ENCODE measurements at regions not wholly inside any gene's neighbourhood (a gene's known extent, or its start where the extent isn't known, plus 50 kb on each side); places are given as distances from the start of the nearest gene placed in this dataset.

DNA sequence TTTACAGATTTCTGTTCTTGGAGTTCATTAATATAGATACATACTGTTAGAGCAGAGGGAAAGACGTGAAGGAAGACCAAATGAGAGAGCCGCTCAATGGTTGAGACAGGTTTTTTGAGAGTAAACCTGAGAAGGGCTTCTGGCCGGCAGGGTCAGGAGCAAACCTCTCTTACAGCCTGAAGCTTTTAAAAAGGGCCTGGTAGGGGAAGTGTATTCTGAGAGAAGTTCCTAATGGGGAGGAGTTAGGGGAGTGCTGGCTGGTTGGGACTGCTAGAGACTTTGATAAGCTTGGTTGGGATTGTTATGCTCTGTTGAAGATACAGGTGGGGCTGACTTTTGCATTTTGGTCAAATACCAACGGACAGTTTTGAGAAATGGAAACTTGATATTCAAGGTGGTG lies 186.8 kb upstream of the PABPC4L start:
- H3K4me3 ChIP-seq = no peak overlapping the region
- DNase-seq (ENCODE audit: low spot score in 2 of 2) = no peak
- in situ Hi-C loops (cut with MboI; ENCODE audit: low sequenced_read_pairs) = no loop called here

GRCh38 chr4:134382478-134383227 lies 181.1 kb upstream of the PABPC4L start:
- H3K9me3 ChIP-seq = no peaks in the 10 kb centered on the region
- H3K27me3 ChIP-seq (ENCODE audit: low read depth) = no peaks in the 10 kb centered on the region
- H3K4me3 ChIP-seq = no peak overlapping the region
- DNase-seq (ENCODE audit: low spot score in 2 of 2) = no peak
- no peaks in the 10 kb centered on the region for H3K36me3 ChIP-seq (replicated peaks)
- in situ Hi-C loops (cut with MboI; ENCODE audit: low sequenced_read_pairs) = no loop called here
- H3K4me1 ChIP-seq = no peaks in the 10 kb centered on the region

More for the DNA sequence above, 186.8 kb upstream of the PABPC4L start:
- Histone ChIP-seq H3K4me1 (no peaks in the 10 kb centered on the region), H3K9me3 (no peaks in the 10 kb centered on the region), H3K27me3 (ENCODE audit: low read depth) (no peaks in the 10 kb centered on the region), H3K36me3 (replicated peaks) (no peaks in the 10 kb centered on the region)

GRCh38 chr4:134375775-134376174 lies 174.2 kb upstream of the PABPC4L start:
- no peaks in the 10 kb centered on the region for H3K9me3 ChIP-seq
- no peaks in the 10 kb centered on the region for H3K4me1 ChIP-seq
- in situ Hi-C loops (cut with MboI; ENCODE audit: low sequenced_read_pairs) = no loop called here
- H3K36me3 ChIP-seq (replicated peaks) = no peaks in the 10 kb centered on the region
- no peak overlapping the region for H3K4me3 ChIP-seq
- H3K27me3 ChIP-seq (ENCODE audit: low read depth) = no peaks in the 10 kb centered on the region
- DNase-seq (ENCODE audit: low spot score in 2 of 2) = no peak

- in situ Hi-C loops (cut with MboI; ENCODE audit: low sequenced_read_pairs) = no loop called here
- Histone ChIP-seq H3K9me3 (no peaks in the 10 kb centered on the region), H3K27me3 (ENCODE audit: low read depth) (no peaks in the 10 kb centered on the region), H3K4me3 (no peak overlapping the region), H3K36me3 (replicated peaks) (no peaks in the 10 kb centered on the region), H3K4me1 (no peaks in the 10 kb centered on the region)
- no peak for DNase-seq (ENCODE audit: low spot score in 2 of 2)
Observed at GRCh38 chr4:134365852-134366251, 164.3 kb upstream of the PABPC4L start.

DNA sequence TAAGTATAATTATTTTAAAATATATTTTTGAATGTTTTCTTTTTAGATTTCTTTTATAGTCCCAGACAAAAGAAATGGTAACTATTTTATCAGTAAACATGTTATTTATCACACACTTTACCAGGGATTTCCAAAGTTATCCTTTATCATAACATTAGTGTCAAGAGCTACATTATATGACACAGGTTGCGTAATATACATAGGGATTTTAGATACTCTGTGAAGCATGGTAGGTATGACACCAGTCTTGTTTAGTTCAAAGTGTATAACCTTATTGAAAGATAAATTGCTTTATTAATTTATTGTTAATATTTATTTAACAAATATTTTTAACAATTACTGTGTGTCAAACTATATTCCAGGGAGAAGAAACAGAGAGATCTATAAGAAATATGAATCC lies 163.3 kb upstream of the PABPC4L start:
- Histone ChIP-seq H3K4me3 (no peak overlapping the region), H3K4me1 (no peaks in the 10 kb centered on the region), H3K27me3 (ENCODE audit: low read depth) (no peaks in the 10 kb centered on the region), H3K9me3 (no peaks in the 10 kb centered on the region), H3K36me3 (replicated peaks) (no peaks in the 10 kb centered on the region)
- in situ Hi-C loops (cut with MboI; ENCODE audit: low sequenced_read_pairs) = no loop called here
- DNase-seq (ENCODE audit: low spot score in 2 of 2) = no peak

GRCh38 chr4:134345244-134345643 lies 143.7 kb upstream of the PABPC4L start:
- H3K4me1 ChIP-seq = peaks cover 4% of the 10 kb centered on the region; the same call in 1 of the 2 replicates
- H3K27me3 ChIP-seq (ENCODE audit: low read depth) = no peaks in the 10 kb centered on the region
- H3K36me3 ChIP-seq (replicated peaks) = no peaks in the 10 kb centered on the region
- H3K9me3 ChIP-seq = no peaks in the 10 kb centered on the region
- in situ Hi-C loops (cut with MboI; ENCODE audit: low sequenced_read_pairs) = no loop called here
- H3K4me3 ChIP-seq = no peak overlapping the region
- no peak for DNase-seq (ENCODE audit: low spot score in 2 of 2)

- no peak for DNase-seq (ENCODE audit: low spot score in 2 of 2)
- no peaks in the 10 kb centered on the region for H3K9me3 ChIP-seq
- H3K27me3 ChIP-seq (ENCODE audit: low read depth) = no peaks in the 10 kb centered on the region
- in situ Hi-C loops (cut with MboI; ENCODE audit: low sequenced_read_pairs) = no loop called here
- H3K4me3 ChIP-seq = no peak overlapping the region
- peaks cover 4% of the 10 kb centered on the region; the same call in 1 of the 2 replicates for H3K4me1 ChIP-seq
- H3K36me3 ChIP-seq (replicated peaks) = no peaks in the 10 kb centered on the region
Observed at GRCh38 chr4:134343656-134344055, 142.1 kb upstream of the PABPC4L start.

DNA sequence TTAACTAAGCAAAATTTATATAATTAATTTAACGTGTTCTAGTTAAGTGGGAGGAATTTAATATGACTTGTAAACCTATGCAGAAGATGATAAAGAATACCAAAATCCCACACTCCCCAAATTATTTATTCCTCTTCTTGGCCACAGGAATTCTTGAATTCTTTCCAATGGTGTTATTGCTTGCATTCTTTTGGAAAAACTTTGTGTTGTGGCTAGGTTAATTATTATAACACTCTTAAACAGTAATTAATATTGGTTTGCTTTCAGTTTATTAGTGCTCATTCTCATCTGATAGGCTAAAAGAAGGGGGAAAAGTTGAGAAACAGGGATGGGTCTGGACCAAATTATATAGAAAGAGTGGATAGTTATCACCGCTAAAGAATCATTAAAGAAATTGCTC lies 141.5 kb upstream of the PABPC4L start:
- no peaks in the 10 kb centered on the region for H3K27me3 ChIP-seq (ENCODE audit: low read depth)
- no peak for DNase-seq (ENCODE audit: low spot score in 2 of 2)
- no peak overlapping the region for H3K4me3 ChIP-seq
- H3K4me1 ChIP-seq = peaks cover 4% of the 10 kb centered on the region; the same call in 1 of the 2 replicates
- no peaks in the 10 kb centered on the region for H3K36me3 ChIP-seq (replicated peaks)
- no peaks in the 10 kb centered on the region for H3K9me3 ChIP-seq
- in situ Hi-C loops (cut with MboI; ENCODE audit: low sequenced_read_pairs) = no loop called here

DNA sequence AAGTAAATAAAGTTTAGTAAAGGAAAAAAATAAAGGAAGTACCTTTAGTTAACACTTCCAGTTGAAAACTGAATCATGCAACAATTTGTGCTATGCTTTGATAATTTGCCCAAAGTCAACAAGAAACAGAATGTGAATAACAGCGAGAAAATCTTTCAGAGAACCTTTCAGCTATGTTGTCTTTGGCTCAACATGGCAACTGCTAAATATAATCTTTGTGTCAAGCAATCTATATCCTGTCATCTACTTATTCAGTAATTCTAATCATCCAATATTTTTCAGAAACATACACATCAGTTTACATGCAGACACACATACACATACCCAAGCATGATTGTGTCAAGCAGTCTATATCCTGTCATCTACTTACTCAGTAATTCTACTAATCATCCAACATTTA lies 136.0 kb upstream of the PABPC4L start:
- no peak for DNase-seq (ENCODE audit: low spot score in 2 of 2)
- no peaks in the 10 kb centered on the region for H3K36me3 ChIP-seq (replicated peaks)
- H3K4me1 ChIP-seq = no peaks in the 10 kb centered on the region
- H3K9me3 ChIP-seq = no peaks in the 10 kb centered on the region
- in situ Hi-C loops (cut with MboI; ENCODE audit: low sequenced_read_pairs) = no loop called here
- no peaks in the 10 kb centered on the region for H3K27me3 ChIP-seq (ENCODE audit: low read depth)
- H3K4me3 ChIP-seq = no peak overlapping the region

DNA sequence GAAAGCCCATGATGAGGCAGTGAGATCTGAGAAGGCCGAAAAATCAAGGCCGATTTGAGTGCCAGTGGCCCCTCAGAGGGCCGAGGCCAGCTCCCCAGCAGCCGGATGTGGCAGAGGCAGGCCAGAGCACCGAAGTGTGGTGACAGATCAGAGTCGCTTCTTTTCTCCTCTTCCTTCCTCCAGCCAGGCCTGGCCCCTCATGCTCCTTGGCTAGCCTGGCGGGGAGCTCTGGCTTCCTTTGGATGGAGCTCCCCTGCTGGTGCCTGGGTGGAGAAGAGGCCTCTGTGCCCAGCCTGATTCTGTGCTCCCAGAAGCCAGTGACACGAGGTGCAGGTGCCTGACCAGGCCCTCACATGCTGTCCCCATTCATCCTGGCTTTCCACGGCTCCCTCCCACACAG lies 127.2 kb upstream of the PABPC4L start:
- Histone ChIP-seq H3K4me1 (no peaks in the 10 kb centered on the region; the same call in 1 of the 2 replicates), H3K27me3 (ENCODE audit: low read depth) (no peaks in the 10 kb centered on the region), H3K36me3 (replicated peaks) (no peaks in the 10 kb centered on the region), H3K4me3 (no peak overlapping the region), H3K9me3 (no peaks in the 10 kb centered on the region)
- in situ Hi-C loops (cut with MboI; ENCODE audit: low sequenced_read_pairs) = no loop called here
- no peak for DNase-seq (ENCODE audit: low spot score in 2 of 2)

DNA sequence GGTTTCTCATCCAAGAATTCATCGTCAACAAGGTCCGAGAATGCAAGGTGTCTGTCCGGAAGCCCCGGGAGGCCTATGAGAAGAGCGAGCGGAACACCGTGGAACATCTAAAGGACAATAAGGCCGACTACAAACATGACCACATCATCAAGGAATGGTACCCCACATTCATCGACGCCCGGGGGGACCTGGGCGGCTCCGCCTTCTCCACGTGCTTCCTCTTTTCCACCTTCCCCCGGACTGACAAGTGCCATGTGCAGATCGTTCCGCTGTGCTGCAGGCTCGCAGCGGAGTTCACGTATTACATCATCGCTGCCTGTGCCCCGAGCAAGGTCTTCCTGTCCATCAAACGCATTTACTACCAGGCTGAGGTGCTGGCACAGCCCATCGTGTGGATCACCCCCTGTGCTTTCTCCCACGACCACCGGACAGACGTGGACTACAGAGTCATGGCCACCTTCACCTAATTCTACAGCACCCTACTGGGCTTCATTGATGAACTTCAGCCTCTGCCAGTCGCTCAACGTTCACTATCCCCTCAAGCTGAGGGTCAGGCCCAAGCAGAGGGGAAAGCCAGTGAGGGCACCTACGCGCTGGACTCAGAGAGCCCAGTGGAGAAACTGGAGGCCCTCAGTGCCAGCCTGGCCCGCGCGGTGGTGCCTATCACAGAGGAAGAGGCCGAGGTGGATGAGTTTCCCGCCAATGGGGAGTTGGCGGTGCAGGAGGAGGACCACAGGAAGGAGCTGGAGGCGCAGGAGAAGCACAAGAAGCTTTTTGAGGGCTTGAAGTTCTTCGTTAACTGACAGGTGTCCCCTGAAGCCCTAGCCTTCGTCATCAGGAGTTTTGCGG lies 125.9 kb upstream of the PABPC4L start:
- in situ Hi-C loops (cut with MboI; ENCODE audit: low sequenced_read_pairs) = no loop called here
- H3K9me3 ChIP-seq = no peaks in the 10 kb centered on the region
- H3K4me1 ChIP-seq = peaks cover 8% of the 10 kb centered on the region
- no peak overlapping the region for H3K4me3 ChIP-seq
- no peaks in the 10 kb centered on the region for H3K27me3 ChIP-seq (ENCODE audit: low read depth)
- DNase-seq (ENCODE audit: low spot score in 2 of 2) = no peak
- no peaks in the 10 kb centered on the region for H3K36me3 ChIP-seq (replicated peaks)

DNA sequence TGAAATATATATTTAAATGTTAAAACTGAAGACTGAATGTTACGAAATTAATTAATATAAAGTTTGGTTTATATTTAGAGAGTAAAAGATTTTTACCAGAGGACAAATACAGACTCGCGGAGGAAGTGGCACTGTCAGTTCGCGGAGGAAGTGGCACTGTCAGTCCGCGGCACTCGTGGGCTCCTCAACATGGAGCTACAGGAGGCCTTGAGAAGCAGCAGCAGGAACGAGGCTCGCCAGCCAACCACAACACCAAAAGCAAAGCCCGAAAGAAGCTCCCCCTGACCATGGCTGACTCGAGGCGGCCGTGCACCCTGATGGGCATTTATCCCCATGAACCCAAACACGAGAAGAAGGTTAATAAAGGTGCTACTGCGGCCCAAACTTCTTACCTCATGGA lies 125.3 kb upstream of the PABPC4L start:
- H3K4me1 ChIP-seq = peaks cover 8% of the 10 kb centered on the region
- H3K9me3 ChIP-seq = no peaks in the 10 kb centered on the region
- DNase-seq (ENCODE audit: low spot score in 2 of 2) = no peak
- no peak overlapping the region for H3K4me3 ChIP-seq
- in situ Hi-C loops (cut with MboI; ENCODE audit: low sequenced_read_pairs) = no loop called here
- no peaks in the 10 kb centered on the region for H3K27me3 ChIP-seq (ENCODE audit: low read depth)
- H3K36me3 ChIP-seq (replicated peaks) = no peaks in the 10 kb centered on the region

DNA sequence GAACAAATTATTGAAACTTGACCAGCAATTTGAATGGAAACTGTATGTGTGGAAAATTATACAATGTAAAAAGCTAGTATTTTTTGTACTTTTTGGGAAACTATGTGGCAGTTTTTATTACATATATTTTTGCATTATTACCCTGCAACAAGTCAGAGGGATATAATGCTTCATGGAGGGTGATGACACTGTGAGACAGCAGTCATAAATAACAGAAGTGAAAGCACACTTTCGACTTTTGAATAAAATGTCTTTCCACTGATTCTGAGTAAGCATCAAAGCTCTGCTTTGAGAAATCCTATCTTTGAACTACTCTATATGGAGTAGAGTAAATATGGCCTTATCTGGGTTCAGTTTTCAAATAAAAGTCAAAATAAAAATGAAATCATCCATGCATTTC lies 122.6 kb upstream of the PABPC4L start:
- Histone ChIP-seq H3K9me3 (no peaks in the 10 kb centered on the region), H3K36me3 (replicated peaks) (no peaks in the 10 kb centered on the region), H3K4me1 (peaks cover 8% of the 10 kb centered on the region), H3K27me3 (ENCODE audit: low read depth) (no peaks in the 10 kb centered on the region), H3K4me3 (no peak overlapping the region)
- DNase-seq (ENCODE audit: low spot score in 2 of 2) = no peak
- in situ Hi-C loops (cut with MboI; ENCODE audit: low sequenced_read_pairs) = no loop called here

- Histone ChIP-seq H3K27me3 (ENCODE audit: low read depth) (no peaks in the 10 kb centered on the region), H3K36me3 (replicated peaks) (no peaks in the 10 kb centered on the region), H3K4me1 (peaks cover 8% of the 10 kb centered on the region), H3K9me3 (no peaks in the 10 kb centered on the region), H3K4me3 (no peak overlapping the region)
- in situ Hi-C loops (cut with MboI; ENCODE audit: low sequenced_read_pairs) = no loop called here
- DNase-seq (ENCODE audit: low spot score in 2 of 2) = no peak
Observed at GRCh38 chr4:134320048-134320447, 118.5 kb upstream of the PABPC4L start.

Data from HAP-1 (cell line).